ENCODE measurements at regions not wholly inside any gene's neighbourhood (a gene's known extent, or its start where the extent isn't known, plus 50 kb on each side); places are given as distances from the start of the nearest gene placed in this dataset.

DNA sequence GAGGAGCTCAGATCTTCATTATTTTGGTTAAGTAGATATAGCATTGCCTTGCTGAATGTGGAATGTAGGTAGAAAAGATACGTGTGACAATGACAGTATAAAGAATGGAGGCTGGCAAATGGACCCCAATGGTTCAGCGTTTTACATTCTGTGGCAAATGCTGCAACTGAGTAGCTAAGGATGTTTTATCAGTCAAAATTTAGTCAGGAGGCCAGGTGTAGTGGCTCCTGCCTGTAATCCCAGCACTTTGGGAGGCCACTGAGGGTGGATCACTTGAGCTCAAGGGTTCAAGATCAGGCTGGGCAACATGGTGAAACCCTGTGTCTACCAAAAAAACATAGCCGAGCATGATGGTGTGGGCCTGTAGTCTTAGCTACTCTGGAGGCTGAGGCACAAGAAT, 120.5 kb upstream of the GHITM start:
- TF ChIP-seq CTCF (IDR thresholded peaks at IDR 0.05; ENCODE audit: insufficient read depth, low read length, poor library complexity, severe bottlenecking): no peak
- no peak for TF ChIP-seq EZH2phosphoT487 (conservative IDR thresholded peaks at IDR 0.05; ENCODE audit: low read length)

All from SU-DHL-6 (cell line).